Stimulated activated naive CD8-positive, alpha-beta T cell treated with anti-CD3 and anti-CD28 coated beads, Interleukin-15, Interleukin-2, amounts not matched to agents 100 U/mL and 50 U/mL, for 24 hours (primary cell): ENCODE measurements at regions not wholly inside any gene's neighbourhood (a gene's known extent, or its start where the extent isn't known, plus 50 kb on each side); places are given as distances from the start of the nearest gene placed in this dataset.

Experiments
- ATAC-seq: fragments of 150-1000 bp; cut with Tn5 transposase; one replicate; pipeline ENCODE4 v1.10.0; 2021
- DNase-seq: peaks from one replicate; pipeline ENCODE4 v3.0.0; 2021

GRCh38 chr18:22625406-22625805 is 207.7 kb upstream of the CTAGE1 start:
- no peak for ATAC-seq
- no peak for DNase-seq

GRCh38 chr18:22626771-22627170 is 209.1 kb upstream of the CTAGE1 start:
- DNase-seq (no peak), ATAC-seq (no peak)

- DNase-seq: no peak
- ATAC-seq: no peak
Observed at GRCh38 chr18:22627506-22627905, 209.8 kb upstream of the CTAGE1 start.

GRCh38 chr18:22628795-22629510 is 211.2 kb upstream of the CTAGE1 start:
- ATAC-seq (no peak), DNase-seq (no peak)

DNA sequence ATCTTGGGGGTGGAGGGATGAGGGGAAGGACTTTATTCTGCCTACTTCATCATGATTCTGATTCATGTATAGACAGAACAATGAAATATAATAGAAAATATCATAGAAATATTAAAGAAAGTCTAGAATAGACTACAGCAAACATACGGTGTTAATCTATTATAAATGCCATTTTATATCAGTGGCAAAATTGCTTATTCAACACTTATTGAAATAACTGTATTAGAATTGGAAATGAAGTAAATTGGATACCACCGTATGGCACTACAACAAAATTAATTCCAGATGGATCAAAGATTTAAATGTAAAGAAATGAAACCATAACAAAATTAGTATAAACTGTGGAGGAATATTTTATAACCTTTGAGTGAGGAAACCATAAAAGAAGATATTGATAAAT is 213.3 kb upstream of the CTAGE1 start:
- no peak for DNase-seq
- ATAC-seq: no peak

GRCh38 chr18:22632191-22632590 is 214.5 kb upstream of the CTAGE1 start:
- ATAC-seq (no peak), DNase-seq (no peak)

DNA sequence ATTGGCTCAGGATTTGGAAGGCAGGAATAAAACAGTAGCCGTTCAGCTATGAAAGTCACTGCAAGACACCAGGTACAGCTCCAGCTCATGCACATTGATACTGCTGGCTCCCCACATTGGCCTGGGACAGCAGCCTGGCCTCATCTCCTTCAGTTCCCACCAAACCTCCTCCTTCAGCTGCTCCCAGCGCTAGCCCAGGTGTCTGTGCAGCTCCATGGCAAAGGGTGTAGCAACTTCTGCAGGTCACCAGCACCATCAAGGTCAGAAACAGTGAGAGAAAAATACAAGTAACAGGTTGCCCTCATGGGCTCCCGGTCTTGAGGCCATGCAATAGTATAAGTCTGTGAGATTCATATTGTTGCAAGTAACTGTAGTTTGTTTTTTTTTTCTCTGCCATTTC is 216.7 kb upstream of the CTAGE1 start:
- DNase-seq (no peak), ATAC-seq (no peak)

DNA sequence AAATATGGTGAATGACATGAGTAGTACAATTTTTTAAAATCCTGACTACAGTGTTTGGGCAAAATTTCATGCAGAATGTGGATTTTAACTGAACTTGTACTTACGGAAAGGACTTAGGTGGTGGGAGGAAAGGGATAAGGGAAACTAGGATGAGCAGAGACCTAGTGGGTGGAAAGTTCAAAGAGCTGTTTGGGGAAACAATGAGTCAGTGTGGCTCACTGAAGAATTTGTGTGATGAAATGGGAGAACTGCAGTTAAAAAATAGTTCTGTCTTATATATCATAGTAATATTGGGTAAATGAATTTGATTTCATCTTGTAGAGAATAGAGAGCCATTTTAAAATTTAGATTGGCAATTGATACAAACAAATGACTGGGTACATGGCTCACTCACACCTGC is 220.1 kb upstream of the CTAGE1 start:
- ATAC-seq (no peak), DNase-seq (no peak)

GRCh38 chr18:22639026-22639463 is 221.3 kb upstream of the CTAGE1 start:
- ATAC-seq (no peak), DNase-seq (no peak)

GRCh38 chr18:22639561-22639960 is 221.8 kb upstream of the CTAGE1 start:
- DNase-seq: no peak
- ATAC-seq: no peak

- DNase-seq (no peak), ATAC-seq (no peak)
Observed at GRCh38 chr18:22640281-22640842, 222.6 kb upstream of the CTAGE1 start.

- no peak for DNase-seq
- no peak for ATAC-seq
Observed at GRCh38 chr18:22641958-22642357, 224.2 kb upstream of the CTAGE1 start.

GRCh38 chr18:22643731-22644130 is 226.0 kb upstream of the CTAGE1 start:
- ATAC-seq (no peak), DNase-seq (no peak)

DNA sequence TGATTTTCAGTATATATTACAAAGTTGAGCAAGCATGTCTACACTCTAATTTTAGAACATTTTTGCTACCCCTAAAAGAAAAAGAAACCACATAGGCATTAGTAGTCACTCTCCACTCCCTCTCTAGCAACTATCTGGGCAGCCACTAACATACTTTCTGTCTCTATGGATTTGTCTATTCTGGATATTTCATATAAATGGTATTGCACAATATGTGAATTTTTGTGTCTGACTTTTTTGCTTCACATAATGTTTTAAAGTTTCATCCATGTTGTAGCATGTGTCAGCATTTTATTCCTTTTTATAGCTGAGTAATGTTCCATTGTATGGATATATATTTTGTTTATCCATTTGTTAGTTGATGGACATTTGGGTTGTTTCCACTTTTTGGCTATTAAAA is 232.5 kb upstream of the CTAGE1 start:
- DNase-seq (no peak), ATAC-seq (no peak)

DNA sequence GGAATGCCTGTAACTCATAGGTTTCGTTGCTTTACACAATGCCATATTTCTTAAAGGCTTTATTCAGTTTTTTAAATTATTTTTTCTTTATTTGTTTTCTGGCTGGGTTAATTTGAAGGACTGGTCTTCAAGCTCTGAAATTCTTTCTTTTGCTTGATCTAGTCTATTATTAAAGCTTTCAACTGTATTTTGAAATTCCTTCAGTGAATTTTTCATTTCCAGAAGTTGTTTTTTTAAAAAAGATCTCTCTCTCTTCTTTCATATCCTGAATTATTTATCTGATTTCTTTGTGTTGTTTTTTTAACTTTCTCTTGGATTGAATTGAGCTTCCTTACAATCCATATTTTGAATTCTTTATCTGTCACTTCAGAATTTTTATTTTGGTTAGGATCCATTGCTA is 239.9 kb upstream of the CTAGE1 start:
- no peak for ATAC-seq

GRCh38 chr18:22658318-22658717 is 240.6 kb upstream of the CTAGE1 start:
- DNase-seq (no peak), ATAC-seq (no peak)

More for the DNA sequence above, 239.9 kb upstream of the CTAGE1 start:
- no peak for DNase-seq

GRCh38 chr18:22663378-22663777 is 245.7 kb upstream of the CTAGE1 start:
- ATAC-seq: no peak
- DNase-seq: no peak

DNA sequence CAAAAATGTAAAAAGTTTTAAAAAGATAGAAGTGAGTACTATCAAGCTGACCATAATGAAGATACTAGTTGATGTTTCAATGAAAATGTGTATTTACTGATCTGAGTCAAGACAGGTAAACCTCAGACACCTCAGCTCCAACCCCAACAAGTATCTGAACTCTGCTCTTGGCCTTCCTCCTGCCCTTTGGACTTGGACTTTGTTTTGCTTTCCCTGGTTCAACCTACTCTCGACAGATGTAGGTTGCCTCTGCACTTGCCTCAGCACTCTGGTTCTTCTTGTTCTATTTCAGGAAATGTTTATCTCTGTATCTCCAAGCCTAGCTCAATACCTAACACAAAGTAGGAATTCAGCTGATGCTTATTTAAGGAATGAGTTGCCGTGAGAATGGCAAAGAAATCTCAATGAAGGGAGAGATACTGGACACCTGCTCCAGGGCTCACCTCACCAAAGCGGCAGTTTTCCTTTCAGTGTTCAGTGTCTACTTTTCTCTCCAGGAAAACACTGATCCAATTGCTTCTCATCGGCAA is 248.8 kb upstream of the CTAGE1 start:
- DNase-seq: no peak
- ATAC-seq: no peak

DNA sequence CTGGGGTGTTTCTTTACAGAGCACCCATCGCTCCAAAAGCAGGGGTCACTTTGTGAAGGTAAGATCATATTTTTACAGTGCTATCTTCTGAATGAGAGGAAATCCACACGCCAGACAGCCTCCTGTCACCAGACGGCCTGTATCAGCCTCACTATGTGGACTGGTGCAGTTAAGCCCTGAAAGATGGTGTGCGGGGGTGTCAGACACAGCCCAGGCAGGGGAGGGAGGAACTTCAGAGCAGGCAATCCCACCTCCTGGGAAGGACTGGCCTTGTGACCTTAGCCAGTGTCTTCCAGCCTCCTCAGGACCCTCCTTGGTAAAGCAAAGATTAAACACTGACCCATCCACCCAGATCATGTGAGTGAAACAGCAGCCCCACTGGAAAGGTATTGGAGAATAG is 249.4 kb upstream of the CTAGE1 start:
- ATAC-seq (no peak), DNase-seq (no peak)

- ATAC-seq (peak; percentile 32), DNase-seq (no peak)
Observed at GRCh38 chr18:22667616-22668422, 250.1 kb upstream of the CTAGE1 start.

DNA sequence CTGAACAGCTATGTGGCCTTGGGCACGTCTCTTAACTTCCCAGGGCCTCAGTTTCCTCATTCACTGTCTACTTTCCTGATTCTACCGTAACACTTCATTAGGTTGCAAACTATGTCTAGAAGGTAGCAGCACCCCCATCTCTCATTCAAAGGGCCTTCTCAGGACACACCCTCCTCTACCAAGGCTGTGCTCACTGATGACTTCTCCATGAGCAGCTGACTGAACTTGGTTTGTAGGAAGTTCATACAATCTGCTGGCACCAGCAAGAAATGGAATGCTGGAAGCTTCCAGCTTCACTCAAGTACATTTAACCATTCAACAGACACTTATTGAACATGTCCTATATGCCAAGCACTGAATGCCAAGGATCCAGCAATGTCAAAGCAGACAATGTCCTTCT is 250.8 kb upstream of the CTAGE1 start:
- DNase-seq (no peak), ATAC-seq (no peak)

DNA sequence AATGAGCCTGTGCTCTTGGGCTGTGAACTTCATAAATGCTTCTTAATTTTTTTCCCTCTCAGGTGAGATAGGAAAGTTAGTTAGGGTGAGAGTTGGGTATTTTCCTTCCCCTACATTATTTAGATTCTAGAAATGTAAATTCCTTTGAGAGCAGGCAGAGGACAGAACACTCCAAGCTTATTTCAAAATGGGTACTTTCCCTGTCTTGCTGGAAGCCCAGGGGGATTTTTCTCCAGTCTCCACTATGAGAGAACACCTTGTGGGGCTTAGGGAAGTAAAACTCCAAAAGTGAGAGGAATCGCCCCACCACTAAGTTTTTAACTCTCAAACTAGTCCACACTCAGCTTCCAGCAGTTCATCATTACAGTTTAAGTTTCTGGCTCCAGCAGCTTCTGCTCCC is 253.2 kb upstream of the CTAGE1 start:
- no peak for ATAC-seq
- DNase-seq: no peak

DNA sequence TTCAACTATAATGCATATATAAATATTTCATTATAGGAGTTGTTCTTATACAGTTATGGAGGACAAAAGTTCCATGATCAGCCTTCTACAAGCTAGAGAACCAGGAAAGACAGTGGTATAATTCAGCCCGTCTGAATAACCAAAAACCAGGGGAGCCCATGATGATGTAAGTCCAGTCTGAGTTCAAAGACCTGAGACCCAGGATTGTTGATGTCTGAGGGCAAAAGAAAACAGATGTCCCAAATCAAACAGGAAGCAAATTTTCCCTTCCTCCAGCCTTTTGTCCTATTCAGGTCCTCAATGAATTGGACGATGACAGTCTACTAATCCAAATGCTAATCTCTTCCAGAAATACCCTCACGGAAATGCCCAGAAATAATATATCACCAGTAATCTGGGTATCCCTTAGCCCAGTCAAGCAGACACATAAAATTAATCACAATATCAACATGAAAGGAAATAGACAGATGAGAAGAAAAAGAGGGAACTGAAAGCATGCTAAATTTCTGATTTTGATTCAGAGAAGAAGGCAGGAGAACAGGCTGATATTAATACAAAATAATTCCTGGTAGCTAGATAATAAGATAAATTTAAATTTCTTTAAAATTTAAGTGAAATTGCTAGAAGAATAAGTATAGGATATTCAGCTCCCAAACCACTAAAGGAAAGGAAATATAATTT is 255.6 kb upstream of the CTAGE1 start:
- DNase-seq (no peak), ATAC-seq (no peak)
